LNCaP clone FGC (cell line): ENCODE measurements at regions not wholly inside any gene's neighbourhood (a gene's known extent, or its start where the extent isn't known, plus 50 kb on each side); places are given as distances from the start of the nearest gene placed in this dataset.

Experiments
- DNase-seq: peaks from one replicate; pipeline ENCODE4 v3.0.0-alpha.2; 2011; ENCODE audit warnings: low read depth
- H3K4me3 ChIP-seq: 2 replicates; pipeline ENCODE4 v1.5.1; 2011; ENCODE audit warnings: mild to moderate bottlenecking, low read depth, low read length, control low read depth
- CTCF ChIP-seq: IDR thresholded peaks from 2 replicates; pipeline ENCODE4 v1.5.1; 2012; ENCODE audit warnings: mild to moderate bottlenecking; ENCODE audit not compliant: control insufficient read depth, insufficient read depth; ENCODE audit errors: extremely low read depth

GRCh38 chr6:93523365-93523764 lies 104.0 kb upstream of the EPHA7 start:
- H3K4me3 ChIP-seq, result no peak overlapping the region
- TF ChIP-seq CTCF, result no peak
- no peak for DNase-seq

- no peak overlapping the region for H3K4me3 ChIP-seq
- no peak for DNase-seq
- TF ChIP-seq CTCF, result no peak
Measured at GRCh38 chr6:93516441-93516840, 97.1 kb upstream of the EPHA7 start.

GRCh38 chr6:93515736-93516135 lies 96.4 kb upstream of the EPHA7 start:
- DNase-seq, result no peak
- TF ChIP-seq CTCF, result no peak
- H3K4me3 ChIP-seq, result no peak overlapping the region

- no peak overlapping the region for H3K4me3 ChIP-seq
- DNase-seq, result no peak
- no peak for TF ChIP-seq CTCF
Measured at GRCh38 chr6:93498713-93499112, 79.4 kb upstream of the EPHA7 start.

GRCh38 chr6:93496548-93496947 lies 77.2 kb upstream of the EPHA7 start:
- no peak for DNase-seq
- no peak for TF ChIP-seq CTCF

GRCh38 chr6:93494057-93494456 lies 74.7 kb upstream of the EPHA7 start:
- no peak overlapping the region for H3K4me3 ChIP-seq
- DNase-seq, result no peak
- TF ChIP-seq CTCF, result no peak

More at GRCh38 chr6:93496548-93496947, 77.2 kb upstream of the EPHA7 start:
- no peak overlapping the region for H3K4me3 ChIP-seq

- H3K4me3 ChIP-seq, result no peak overlapping the region
- DNase-seq, result no peak
- TF ChIP-seq CTCF, result no peak
Measured at GRCh38 chr6:93474733-93475179, 55.4 kb upstream of the EPHA7 start.
